ENCODE measurements at regions not wholly inside any gene's neighbourhood (a gene's known extent, or its start where the extent isn't known, plus 50 kb on each side); places are given as distances from the start of the nearest gene placed in this dataset.

GRCh38 chr11:19368726-19369375 lies 128.1 kb upstream of the E2F8 start:
- no peak overlapping the region for H3K9ac ChIP-seq (ENCODE audit: low read length)
- no peaks in the 10 kb centered on the region for H4K20me1 ChIP-seq (ENCODE audit: control insufficient read depth, insufficient read depth, low read length, poor library complexity, severe bottlenecking)
- TF ChIP-seq CTCF (IDR thresholded peaks at IDR 0.05) (no peak), EZH2 (IDR thresholded peaks at IDR 0.05; ENCODE audit: borderline replicate concordance, insufficient read depth, low read depth, low read length, poor library complexity, severe bottlenecking) (no peak)
- Mint-ChIP-seq H3K27ac (no peak overlapping the region), H3K4me3 (no peak overlapping the region), H3K4me1 (no peaks in the 10 kb centered on the region), H3K9me3 (ENCODE audit: insufficient read depth) (peaks cover 2% of the 10 kb centered on the region), H3K27me3 (peaks cover 18% of the 10 kb centered on the region)
- H3K4me3 ChIP-seq (ENCODE audit: control extremely low read depth in 1 of 5, extremely low read depth in 1 of 5, insufficient read depth in 1 of 5, low read depth in 2 of 5, low read length in 4 of 5): no peak overlapping the region
- POLR2A ChIA-PET: no interaction called here
- no peak overlapping the region for H3K4me2 ChIP-seq (replicated peaks; ENCODE audit: low read depth, low read length, poor library complexity, severe bottlenecking)
- DNase-seq: no peak
- no peaks in the 10 kb centered on the region for H3K9me3 ChIP-seq (ENCODE audit: control extremely low read depth in 1 of 3, control insufficient read depth in 2 of 3, insufficient read depth in 1 of 3, low read length in 2 of 3)
- no peaks in the 10 kb centered on the region for H3K36me3 ChIP-seq (replicated peaks in 1 of 2; ENCODE audit: control extremely low read depth in 1 of 2, control insufficient read depth in 1 of 2, extremely low read depth in 1 of 2, insufficient read depth in 2 of 2, low read length in 1 of 2)
- 27% methylated on average over 2 of the region's 6 CpGs for WGBS (ENCODE audit: insufficient coverage)
- H3K27me3 ChIP-seq (replicated peaks in 1 of 4; ENCODE audit: control extremely low read depth in 1 of 4, control insufficient read depth in 3 of 4, insufficient read depth in 4 of 4, low read length in 3 of 4): no peaks in the 10 kb centered on the region
- CTCF ChIA-PET: no interaction called here
- no peak overlapping the region for H3K27ac ChIP-seq (ENCODE audit: low read length in 2 of 2)
- no peaks in the 10 kb centered on the region for H3K79me2 ChIP-seq (ENCODE audit: control insufficient read depth, insufficient read depth, low read length)
- no peaks in the 10 kb centered on the region for H3K4me1 ChIP-seq (ENCODE audit: control insufficient read depth in 2 of 2, insufficient read depth in 2 of 2, low read length in 2 of 2)
- no peak for ATAC-seq (ENCODE audit: low read depth)
- intact Hi-C loops (cut with micrococcal nuclease): no loop called here
- H2AFZ ChIP-seq (ENCODE audit: insufficient read depth, low read depth, low read length, poor library complexity, severe bottlenecking): no peak overlapping the region

GRCh38 chr11:19366992-19367709 lies 126.4 kb upstream of the E2F8 start:
- Histone ChIP-seq H3K4me3 (ENCODE audit: control extremely low read depth in 1 of 5, extremely low read depth in 1 of 5, insufficient read depth in 1 of 5, low read depth in 2 of 5, low read length in 4 of 5) (no peak overlapping the region), H3K79me2 (ENCODE audit: control insufficient read depth, insufficient read depth, low read length) (no peaks in the 10 kb centered on the region), H3K9me3 (ENCODE audit: control extremely low read depth in 1 of 3, control insufficient read depth in 2 of 3, insufficient read depth in 1 of 3, low read length in 2 of 3) (no peaks in the 10 kb centered on the region), H4K20me1 (ENCODE audit: control insufficient read depth, insufficient read depth, low read length, poor library complexity, severe bottlenecking) (no peaks in the 10 kb centered on the region), H3K27me3 (replicated peaks in 1 of 4; ENCODE audit: control extremely low read depth in 1 of 4, control insufficient read depth in 3 of 4, insufficient read depth in 4 of 4, low read length in 3 of 4) (no peaks in the 10 kb centered on the region), H3K9ac (ENCODE audit: low read length) (no peak overlapping the region), H3K4me2 (replicated peaks; ENCODE audit: low read depth, low read length, poor library complexity, severe bottlenecking) (no peak overlapping the region), H2AFZ (ENCODE audit: insufficient read depth, low read depth, low read length, poor library complexity, severe bottlenecking) (no peak overlapping the region), H3K36me3 (replicated peaks in 1 of 2; ENCODE audit: control extremely low read depth in 1 of 2, control insufficient read depth in 1 of 2, extremely low read depth in 1 of 2, insufficient read depth in 2 of 2, low read length in 1 of 2) (no peaks in the 10 kb centered on the region), H3K4me1 (ENCODE audit: control insufficient read depth in 2 of 2, insufficient read depth in 2 of 2, low read length in 2 of 2) (no peaks in the 10 kb centered on the region), H3K27ac (ENCODE audit: low read length in 2 of 2) (no peak overlapping the region)
- Mint-ChIP-seq H3K27ac (no peak overlapping the region), H3K9me3 (ENCODE audit: insufficient read depth) (peaks cover 2% of the 10 kb centered on the region), H3K27me3 (peaks cover 15% of the 10 kb centered on the region), H3K4me3 (no peak overlapping the region), H3K4me1 (no peaks in the 10 kb centered on the region)
- ChIA-PET CTCF (no interaction called here), POLR2A (no interaction called here)
- DNase-seq (no peak), ATAC-seq (ENCODE audit: low read depth) (no peak)
- TF ChIP-seq CTCF (IDR thresholded peaks at IDR 0.05) (no peak), EZH2 (IDR thresholded peaks at IDR 0.05; ENCODE audit: borderline replicate concordance, insufficient read depth, low read depth, low read length, poor library complexity, severe bottlenecking) (no peak)
- 100% methylated on average over 2 of the region's 2 CpGs for WGBS (ENCODE audit: insufficient coverage)
- intact Hi-C loops (cut with micrococcal nuclease): no loop called here

Measured in B cell (primary cell).